Activated T-helper 2 cell treated with anti-CD3 and anti-CD28 coated beads, Interferon-gamma antibody, Interleukin-2, Interleukin-4, amounts not matched to agents 10 μg/mL and 5 μg/mL and 100 μg/mL, durations not matched to agents 14 hours and 24 hours and 36 hours (primary cell): ENCODE measurements at regions not wholly inside any gene's neighbourhood (a gene's known extent, or its start where the extent isn't known, plus 50 kb on each side); places are given as distances from the start of the nearest gene placed in this dataset.

ENCODE experiments used
- DNase-seq: peaks from one replicate; pipeline ENCODE4 v3.0.0; 2021; ENCODE audit warnings: low spot score
- H3K27ac Mint-ChIP-seq: one replicate; pipeline ENCODE4 v1.8.0; 2021; ENCODE audit warnings: mixed read lengths
- H3K27me3 Mint-ChIP-seq: one replicate; pipeline ENCODE4 v1.8.0; 2021; ENCODE audit warnings: low read depth, mixed read lengths
- H3K36me3 Mint-ChIP-seq: one replicate; pipeline ENCODE4 v1.8.0; 2021; ENCODE audit warnings: low read depth, mixed read lengths
- H3K4me1 Mint-ChIP-seq: one replicate; pipeline ENCODE4 v1.8.0; 2021; ENCODE audit warnings: low read depth, mixed read lengths
- H3K4me3 Mint-ChIP-seq: one replicate; pipeline ENCODE4 v1.8.0; 2021; ENCODE audit warnings: low read depth, mild to moderate bottlenecking, moderate library complexity, mixed read lengths
- H3K9me3 Mint-ChIP-seq: one replicate; pipeline ENCODE4 v1.8.0; 2021; ENCODE audit warnings: mixed read lengths
- intact Hi-C: fragments of 100-400 bp; cut with micrococcal nuclease; formaldehyde crosslinking; loops from one replicate; pipeline ENCODE4 v1.15.1; 2023

- no peak overlapping the region for H3K27ac Mint-ChIP-seq
- no peaks in the 10 kb centered on the region for H3K36me3 Mint-ChIP-seq
- no peaks in the 10 kb centered on the region for H3K9me3 Mint-ChIP-seq
- H3K27me3 Mint-ChIP-seq: peaks cover 46% of the 10 kb centered on the region
- H3K4me3 Mint-ChIP-seq: no peak overlapping the region
- no peak for DNase-seq
- intact Hi-C loops: no loop called here
- peaks cover 14% of the 10 kb centered on the region for H3K4me1 Mint-ChIP-seq
Measured at GRCh38 chr1:30819244-30819571, 61.6 kb upstream of the LAPTM5 start.

DNA sequence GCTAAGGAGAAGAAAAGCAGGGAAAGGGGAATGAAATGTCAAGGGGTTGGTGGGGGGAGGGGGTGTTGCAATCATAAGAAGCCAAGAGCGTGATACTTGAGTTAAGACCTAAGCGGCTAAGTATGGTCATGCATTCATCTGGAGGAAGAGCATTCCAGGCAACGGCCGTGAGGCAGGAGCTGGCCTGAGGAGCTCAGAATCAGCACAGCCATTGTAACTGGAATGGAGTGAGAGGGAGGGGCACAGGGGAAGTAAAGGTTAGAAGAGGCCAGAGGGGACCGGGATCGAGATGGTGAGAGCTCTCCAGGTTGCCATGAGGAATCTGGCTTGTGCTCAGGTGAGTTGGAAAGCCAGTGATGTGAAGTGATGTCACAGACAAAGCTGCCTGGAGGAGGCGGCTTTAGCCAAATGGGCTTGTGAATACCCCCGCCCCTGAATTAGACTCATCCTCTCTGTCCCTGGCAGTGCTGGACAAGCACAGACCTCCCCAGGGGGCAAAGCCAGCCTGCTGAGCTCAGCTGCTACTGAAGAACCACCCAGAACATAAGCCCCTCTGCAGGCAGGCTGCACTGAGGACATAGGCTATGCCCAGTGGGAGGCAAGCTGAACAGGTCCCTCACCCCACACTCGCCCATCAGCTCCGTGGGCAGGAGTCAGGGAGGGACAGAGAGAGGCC, 61.1 kb upstream of the LAPTM5 start:
- no peaks in the 10 kb centered on the region for H3K9me3 Mint-ChIP-seq
- no peak overlapping the region for H3K27ac Mint-ChIP-seq
- intact Hi-C loops: no loop called here

DNA sequence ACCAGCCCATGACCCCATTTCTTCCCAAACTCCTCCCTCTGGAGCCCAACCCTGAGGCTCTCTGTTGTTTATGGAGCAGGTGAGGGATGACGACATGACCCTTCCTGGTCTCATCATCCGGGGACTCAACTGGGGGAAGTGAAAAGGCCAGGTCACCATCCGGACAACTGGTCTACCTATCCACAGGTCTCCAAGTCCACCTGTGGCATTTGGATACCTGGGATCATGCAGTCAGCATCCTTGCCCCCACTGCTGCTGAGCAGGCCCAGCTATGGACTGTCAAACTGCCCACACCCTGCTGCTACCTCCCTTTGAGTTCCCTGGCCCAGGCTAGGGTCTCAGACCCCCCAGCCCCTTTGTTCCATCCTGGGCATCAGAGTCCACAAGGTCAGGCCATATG, 60.0 kb upstream of the LAPTM5 start:
- H3K36me3 Mint-ChIP-seq: no peaks in the 10 kb centered on the region
- H3K4me1 Mint-ChIP-seq: no peaks in the 10 kb centered on the region
- H3K9me3 Mint-ChIP-seq: no peaks in the 10 kb centered on the region
- no peak overlapping the region for H3K27ac Mint-ChIP-seq
- DNase-seq: no peak
- peaks cover 38% of the 10 kb centered on the region for H3K27me3 Mint-ChIP-seq
- intact Hi-C loops: no loop called here
- no peak overlapping the region for H3K4me3 Mint-ChIP-seq

More for the DNA sequence above, 61.1 kb upstream of the LAPTM5 start:
- Mint-ChIP-seq H3K36me3 (no peaks in the 10 kb centered on the region), H3K4me3 (no peak overlapping the region), H3K4me1 (peaks cover 9% of the 10 kb centered on the region), H3K27me3 (peaks cover 41% of the 10 kb centered on the region)
- no peak for DNase-seq

DNA sequence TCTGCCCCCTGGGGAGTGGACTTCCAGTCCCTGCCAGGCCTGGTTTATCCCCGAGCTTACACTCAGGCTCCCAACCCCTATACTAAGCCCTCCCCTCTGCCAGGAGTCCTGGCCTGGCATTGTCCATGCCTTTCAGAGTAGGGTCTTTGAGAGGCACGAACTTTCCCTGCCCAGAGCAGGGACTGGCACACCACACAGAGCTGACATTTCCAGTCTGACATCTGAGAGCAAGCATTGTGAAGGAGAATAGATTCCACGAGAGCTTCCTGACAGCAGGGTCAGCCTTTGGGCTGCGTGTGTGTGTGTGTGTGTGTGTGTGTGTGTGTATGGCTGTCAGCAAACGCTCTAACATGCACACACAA, 59.5 kb upstream of the LAPTM5 start:
- H3K9me3 Mint-ChIP-seq: no peaks in the 10 kb centered on the region
- no peaks in the 10 kb centered on the region for H3K4me1 Mint-ChIP-seq
- H3K27me3 Mint-ChIP-seq: peaks cover 39% of the 10 kb centered on the region

DNA sequence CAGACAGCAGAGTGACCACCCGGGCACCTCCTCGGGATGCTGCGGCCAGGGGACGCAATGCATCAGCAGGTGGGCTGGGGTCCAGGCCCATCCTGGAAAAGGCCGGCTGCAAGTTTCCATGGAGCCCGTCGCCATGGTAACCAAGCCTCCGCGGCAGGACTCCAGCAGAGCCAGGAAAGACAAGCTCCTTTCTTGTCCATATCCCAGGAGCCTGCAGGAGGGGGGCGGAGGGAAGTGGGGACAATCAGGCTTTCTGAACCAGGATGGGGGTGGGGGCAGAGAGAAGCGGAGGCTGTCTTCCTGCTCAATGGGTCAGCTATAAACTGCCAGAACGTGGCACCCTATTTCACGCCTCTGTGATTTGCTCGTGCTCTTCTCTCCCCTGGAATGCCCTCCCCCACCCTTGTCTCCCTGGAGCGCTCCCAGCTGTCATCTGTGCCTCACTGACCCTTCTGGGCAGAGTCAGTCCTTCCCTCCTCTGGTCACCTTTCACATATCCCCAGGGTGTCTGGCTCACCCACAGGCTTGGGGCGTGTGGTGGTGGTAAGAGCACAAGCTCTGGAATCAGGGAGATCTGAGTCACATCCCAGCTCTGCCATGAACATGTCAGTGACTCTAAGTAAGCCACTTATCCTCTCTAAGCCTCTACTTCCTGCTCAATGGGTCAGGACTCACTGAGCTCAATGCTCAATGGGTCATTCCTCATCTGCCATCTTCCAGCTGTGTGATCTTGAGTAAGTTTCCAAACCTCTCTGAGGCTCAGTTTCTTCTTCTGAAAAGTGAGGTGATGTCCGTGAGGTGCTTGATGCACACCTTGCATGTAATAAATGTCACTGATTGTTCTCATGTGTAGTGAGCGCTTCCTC, 58.9 kb upstream of the LAPTM5 start:
- no peak overlapping the region for H3K4me3 Mint-ChIP-seq
- no peak for DNase-seq
- H3K9me3 Mint-ChIP-seq: no peaks in the 10 kb centered on the region
- H3K27ac Mint-ChIP-seq: no peak overlapping the region
- H3K27me3 Mint-ChIP-seq: peaks cover 36% of the 10 kb centered on the region
- H3K36me3 Mint-ChIP-seq: no peaks in the 10 kb centered on the region
- no peaks in the 10 kb centered on the region for H3K4me1 Mint-ChIP-seq
- intact Hi-C loops: no loop called here

More for the DNA sequence above, 59.5 kb upstream of the LAPTM5 start:
- no peak overlapping the region for H3K27ac Mint-ChIP-seq
- no peaks in the 10 kb centered on the region for H3K36me3 Mint-ChIP-seq
- DNase-seq: no peak
- no peak overlapping the region for H3K4me3 Mint-ChIP-seq
- intact Hi-C loops: no loop called here

DNA sequence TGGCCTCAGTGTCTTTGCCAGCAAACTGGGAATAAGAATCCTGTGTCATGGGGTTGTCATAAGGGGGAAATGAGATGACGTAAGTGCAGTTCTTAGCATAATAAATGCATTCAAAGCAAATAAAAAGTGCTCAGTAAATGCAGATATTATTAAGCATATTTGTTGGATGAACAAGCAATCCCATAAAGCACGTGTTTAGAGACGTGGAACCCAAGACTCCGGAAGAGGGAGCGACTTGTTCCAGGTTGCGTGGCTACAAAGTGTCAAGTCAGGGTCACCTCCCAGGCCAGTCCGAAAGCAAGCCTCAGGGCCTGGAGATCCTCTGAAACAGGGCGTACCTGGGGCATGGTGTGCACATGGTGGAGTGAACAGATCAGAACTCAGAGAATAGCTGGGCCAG, 58.0 kb upstream of the LAPTM5 start:
- no peak overlapping the region for H3K4me3 Mint-ChIP-seq
- no peak for DNase-seq
- H3K27ac Mint-ChIP-seq: no peak overlapping the region
- no peaks in the 10 kb centered on the region for H3K9me3 Mint-ChIP-seq
- intact Hi-C loops: no loop called here
- H3K27me3 Mint-ChIP-seq: peaks cover 40% of the 10 kb centered on the region
- H3K36me3 Mint-ChIP-seq: no peaks in the 10 kb centered on the region
- H3K4me1 Mint-ChIP-seq: no peaks in the 10 kb centered on the region

GRCh38 chr1:30814292-30814691, 56.7 kb upstream of the LAPTM5 start:
- intact Hi-C loops: no loop called here
- H3K27ac Mint-ChIP-seq: no peak overlapping the region
- H3K9me3 Mint-ChIP-seq: no peaks in the 10 kb centered on the region
- H3K4me3 Mint-ChIP-seq: no peak overlapping the region
- DNase-seq: no peak
- H3K36me3 Mint-ChIP-seq: no peaks in the 10 kb centered on the region
- H3K27me3 Mint-ChIP-seq: peaks cover 46% of the 10 kb centered on the region
- H3K4me1 Mint-ChIP-seq: no peaks in the 10 kb centered on the region

- no peaks in the 10 kb centered on the region for H3K36me3 Mint-ChIP-seq
- H3K9me3 Mint-ChIP-seq: no peaks in the 10 kb centered on the region
- no peak for DNase-seq
- no peak overlapping the region for H3K27ac Mint-ChIP-seq
- intact Hi-C loops: no loop called here
- peaks cover 47% of the 10 kb centered on the region for H3K27me3 Mint-ChIP-seq
- no peaks in the 10 kb centered on the region for H3K4me1 Mint-ChIP-seq
- H3K4me3 Mint-ChIP-seq: no peak overlapping the region
Measured at GRCh38 chr1:30812076-30812475, 54.5 kb upstream of the LAPTM5 start.

GRCh38 chr1:30811187-30811586, 53.6 kb upstream of the LAPTM5 start:
- Mint-ChIP-seq H3K27me3 (peaks cover 47% of the 10 kb centered on the region), H3K4me1 (no peaks in the 10 kb centered on the region), H3K9me3 (no peaks in the 10 kb centered on the region), H3K36me3 (no peaks in the 10 kb centered on the region), H3K27ac (no peak overlapping the region), H3K4me3 (no peak overlapping the region)
- DNase-seq: no peak
- intact Hi-C loops: no loop called here

DNA sequence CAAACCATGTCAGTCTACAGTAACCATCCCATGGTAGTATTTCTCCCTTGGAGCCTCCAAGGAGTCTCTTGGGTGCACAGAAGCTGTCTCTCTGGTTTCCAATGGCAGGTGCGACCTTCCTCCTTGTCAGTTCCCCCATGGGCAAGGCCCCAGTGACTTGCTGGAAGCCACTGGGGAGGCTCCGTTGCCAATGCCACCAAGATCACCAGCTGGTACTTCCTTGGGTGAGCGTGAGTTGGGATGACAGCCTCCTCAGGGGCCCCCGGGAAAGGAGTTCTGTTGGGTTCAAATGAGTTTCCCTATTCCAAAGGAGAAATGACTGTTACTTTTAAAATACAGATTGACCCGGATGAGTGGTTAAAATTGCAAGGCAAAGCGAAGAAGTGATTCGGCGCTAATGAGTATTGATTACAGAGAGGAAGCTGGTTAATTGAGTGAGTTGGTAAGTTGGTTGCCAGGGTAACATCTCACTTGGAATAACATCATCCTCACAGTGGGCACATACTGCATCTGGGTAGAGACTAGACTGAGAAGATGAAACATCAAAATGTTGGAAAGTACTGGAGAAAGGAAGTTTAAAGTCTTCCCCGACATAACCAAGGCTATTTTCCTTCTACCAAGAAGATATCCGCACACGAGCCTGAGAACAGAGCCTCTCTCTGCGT, 53.0 kb upstream of the LAPTM5 start:
- no peaks in the 10 kb centered on the region for H3K9me3 Mint-ChIP-seq
- no peaks in the 10 kb centered on the region for H3K4me1 Mint-ChIP-seq
- peaks cover 53% of the 10 kb centered on the region for H3K27me3 Mint-ChIP-seq
- no peak overlapping the region for H3K4me3 Mint-ChIP-seq
- H3K27ac Mint-ChIP-seq: no peak overlapping the region
- intact Hi-C loops: no loop called here
- no peaks in the 10 kb centered on the region for H3K36me3 Mint-ChIP-seq
- no peak for DNase-seq

- H3K36me3 Mint-ChIP-seq: no peaks in the 10 kb centered on the region
- no peak for DNase-seq
- H3K4me1 Mint-ChIP-seq: no peaks in the 10 kb centered on the region
- intact Hi-C loops: no loop called here
- H3K27ac Mint-ChIP-seq: no peak overlapping the region
- no peaks in the 10 kb centered on the region for H3K9me3 Mint-ChIP-seq
- no peak overlapping the region for H3K4me3 Mint-ChIP-seq
- H3K27me3 Mint-ChIP-seq: peaks cover 58% of the 10 kb centered on the region
Measured at GRCh38 chr1:30809514-30810263, 52.1 kb upstream of the LAPTM5 start.

DNA sequence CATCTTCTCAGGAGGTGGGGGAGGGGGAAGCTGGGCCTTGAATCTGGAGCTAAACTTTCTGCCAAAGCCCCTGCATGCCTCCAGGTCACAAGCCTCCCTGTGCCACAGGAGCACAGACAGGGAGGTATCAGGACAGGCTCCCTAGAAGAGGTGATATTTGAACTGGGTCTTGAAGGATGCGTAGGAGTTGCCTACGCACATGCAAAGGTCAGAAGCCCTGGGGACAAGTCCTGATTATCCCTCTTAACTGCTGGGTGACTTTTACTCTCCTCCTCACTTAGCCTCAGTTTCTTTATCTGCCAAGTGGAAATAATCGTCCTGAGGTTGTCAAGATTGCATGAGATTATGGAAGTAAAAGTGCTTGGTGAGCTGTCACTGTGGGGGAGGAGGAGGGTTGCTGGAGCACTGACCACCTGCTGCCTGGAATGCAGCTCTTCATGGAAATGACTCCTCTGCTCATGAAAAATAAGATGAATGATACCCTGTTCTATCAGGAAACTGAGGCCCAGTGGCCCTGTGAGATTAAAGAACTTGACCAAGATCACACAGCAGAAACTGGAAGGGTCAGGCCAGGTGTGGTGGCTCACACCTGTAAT, 50.6 kb upstream of the LAPTM5 start:
- intact Hi-C loops: no loop called here
- Mint-ChIP-seq H3K36me3 (no peaks in the 10 kb centered on the region), H3K4me1 (no peaks in the 10 kb centered on the region), H3K4me3 (no peak overlapping the region), H3K27ac (no peak overlapping the region), H3K27me3 (peaks cover 67% of the 10 kb centered on the region), H3K9me3 (no peaks in the 10 kb centered on the region)
- DNase-seq: no peak
